ENCODE measurements at regions not wholly inside any gene's neighbourhood (a gene's known extent, or its start where the extent isn't known, plus 50 kb on each side); places are given as distances from the start of the nearest gene placed in this dataset.

- TF ChIP-seq NKRF (conservative IDR thresholded peaks at IDR 0.05) (no peak), POLR2A (IDR thresholded peaks at IDR 0.05; ENCODE audit: low read depth, low read length) (no peak), RAD21 (IDR thresholded peaks at IDR 0.05; ENCODE audit: insufficient read depth, low read depth, low read length) (no peak), ZSCAN29 (IDR thresholded peaks at IDR 0.05) (no peak), POLR2AphosphoS5 (IDR thresholded peaks at IDR 0.05; ENCODE audit: low read length) (no peak), STAT3 (IDR thresholded peaks at IDR 0.05; ENCODE audit: low read depth, low read length) (no peak), PAX5 (IDR thresholded peaks at IDR 0.05; ENCODE audit: borderline replicate concordance, low read depth, low read length) (no peak), ZNF622 (IDR thresholded peaks at IDR 0.05) (no peak), HDAC2 (IDR thresholded peaks at IDR 0.05) (no peak), USF1 (IDR thresholded peaks at IDR 0.05; ENCODE audit: borderline replicate concordance, extremely low read length, insufficient read depth, low read depth, low read length) (no peak), E2F4 (IDR thresholded peaks at IDR 0.05; ENCODE audit: low read depth, low read length) (no peak)
Observed at GRCh38 chr4:184942444-184943425, 75.6 kb upstream of the HELT start.
